Left renal pelvis (tissue), 4 donors: ENCODE measurements at regions not wholly inside any gene's neighbourhood (a gene's known extent, or its start where the extent isn't known, plus 50 kb on each side); places are given as distances from the start of the nearest gene placed in this dataset.

ENCODE experiments used
- DNase-seq, 4 donors: peaks; one replicate each; pipeline ENCODE4 v3.0.0-alpha.2; 2013; ENCODE audit warnings: low read depth in 4 of 4, low spot score in 3 of 4

GRCh38 chr20:40920291-40920690 is 108.3 kb upstream of the TOP1 start:
- DNase-seq, result no peak

GRCh38 chr20:40922865-40923264 is 105.8 kb upstream of the TOP1 start:
- DNase-seq, result no peak

- DNase-seq, result no peak
Observed at GRCh38 chr20:40925829-40926510, 102.7 kb upstream of the TOP1 start.

GRCh38 chr20:40926928-40927327 is 101.7 kb upstream of the TOP1 start:
- no peak for DNase-seq

GRCh38 chr20:40930561-40930960 is 98.1 kb upstream of the TOP1 start:
- DNase-seq, result no peak

GRCh38 chr20:40931410-40932044 is 97.1 kb upstream of the TOP1 start:
- peak in 3 of 4 donors; percentile 3 to 18 (median 15) for DNase-seq

GRCh38 chr20:40932436-40932835 is 96.2 kb upstream of the TOP1 start:
- DNase-seq, result no peak

- DNase-seq, result no peak
Observed at GRCh38 chr20:40933758-40934157, 94.9 kb upstream of the TOP1 start.

GRCh38 chr20:40938020-40938419 is 90.6 kb upstream of the TOP1 start:
- DNase-seq, result no peak

- DNase-seq, result no peak
Observed at GRCh38 chr20:40939667-40940066, 89.0 kb upstream of the TOP1 start.

- no peak for DNase-seq
Observed at GRCh38 chr20:40941133-40941610, 87.5 kb upstream of the TOP1 start.

GRCh38 chr20:40942006-40942405 is 86.6 kb upstream of the TOP1 start:
- DNase-seq, result no peak

- no peak for DNase-seq
Observed at GRCh38 chr20:40942775-40943174, 85.8 kb upstream of the TOP1 start.

GRCh38 chr20:40943591-40943990 is 85.0 kb upstream of the TOP1 start:
- DNase-seq, result no peak

GRCh38 chr20:40945189-40945588 is 83.4 kb upstream of the TOP1 start:
- DNase-seq, result no peak

- DNase-seq, result peak; percentile 51 to 63 (median 59)
Observed at GRCh38 chr20:40945754-40946450, 82.7 kb upstream of the TOP1 start.

GRCh38 chr20:40946451-40946850 is 82.2 kb upstream of the TOP1 start:
- no peak for DNase-seq

GRCh38 chr20:40948465-40949267 is 80.0 kb upstream of the TOP1 start:
- no peak for DNase-seq

GRCh38 chr20:40949346-40949745 is 79.3 kb upstream of the TOP1 start:
- no peak for DNase-seq

GRCh38 chr20:40952136-40952535 is 76.5 kb upstream of the TOP1 start:
- DNase-seq, result no peak

- DNase-seq, result no peak
Observed at GRCh38 chr20:40953416-40953815, 75.2 kb upstream of the TOP1 start.
